Ovary (tissue), 3 donors: ENCODE measurements at regions not wholly inside any gene's neighbourhood (a gene's known extent, or its start where the extent isn't known, plus 50 kb on each side); places are given as distances from the start of the nearest gene placed in this dataset.

Source experiments
- CTCF ChIP-seq, 3 donors: fragments of 450-650 bp in 2 of 3; fragments of 200-600 bp in 1 of 3; IDR thresholded peaks; one replicate each; pipeline versions ENCODE4 v1.5.1 to v1.8.0; 2016 to 2022; ENCODE audit warnings: antibody characterized with exemption in 3 of 3, mild to moderate bottlenecking in 1 of 3
- EP300 ChIP-seq: sonication (generic); formaldehyde crosslinking; IDR thresholded peaks from one replicate; pipeline ENCODE4 v1.6.1; 2017; ENCODE audit warnings: antibody characterized with exemption
- POLR2A ChIP-seq: fragments of 450-650 bp; IDR thresholded peaks from one replicate; pipeline ENCODE4 v1.6.1; 2017; ENCODE audit warnings: antibody characterized with exemption, mild to moderate bottlenecking, moderate library complexity
- donor health status: DM: no; HTN: no; CAD: no.

DNA sequence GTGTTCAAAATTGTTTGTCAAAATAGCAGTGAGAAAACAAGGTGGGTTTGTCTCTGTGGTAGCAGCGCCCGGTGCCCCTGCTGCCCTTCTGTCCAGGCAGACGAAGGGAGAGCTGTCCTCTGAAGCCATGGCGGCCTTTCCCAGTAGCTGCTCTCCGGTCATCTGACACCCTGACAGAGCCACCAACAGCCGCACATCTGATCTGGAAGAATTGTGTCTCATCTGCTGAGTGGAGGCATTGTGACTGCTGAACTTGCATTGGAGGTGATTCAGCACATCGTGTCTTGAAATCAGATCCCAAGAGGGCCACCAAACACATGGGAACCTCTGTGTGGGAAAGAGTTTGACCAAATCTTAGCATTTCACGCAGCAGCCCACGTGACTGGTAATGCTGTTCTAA lies 337.6 kb upstream of the IRX1 start:
- TF ChIP-seq CTCF (IDR thresholded peaks at IDR 0.05) (no peak), POLR2A (no peak), EP300 (no peak)
